CD4-positive, alpha-beta T cell treated with Interleukin-1 beta for 1 hour (primary cell): ENCODE measurements at regions not wholly inside any gene's neighbourhood (a gene's known extent, or its start where the extent isn't known, plus 50 kb on each side); places are given as distances from the start of the nearest gene placed in this dataset.

ENCODE experiments used
- DNase-seq, 2 donors: peaks; one replicate each; pipeline ENCODE4 v3.0.0-alpha.2; 2020 to 2022

DNA sequence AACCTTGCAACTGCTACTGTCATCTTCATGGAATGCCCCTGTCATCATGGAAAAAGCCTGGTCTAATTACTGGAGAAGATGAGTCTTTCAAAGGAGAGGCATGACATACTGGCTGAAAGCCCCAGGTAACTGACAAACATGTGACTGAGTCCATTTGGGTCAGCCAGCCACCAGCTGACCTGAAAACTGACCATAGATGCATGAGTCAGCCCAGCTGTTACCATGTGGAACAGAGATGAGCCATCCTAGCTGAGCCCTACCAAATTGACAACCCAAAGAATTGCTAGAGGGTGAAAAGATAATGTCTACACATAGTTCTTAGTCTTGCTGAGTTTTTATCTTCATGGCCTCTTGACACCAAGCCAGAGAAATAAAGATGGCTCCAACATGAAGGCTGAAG lies 311.8 kb downstream of the UTP18 start:
- DNase-seq: no peak
